ENCODE measurements at regions not wholly inside any gene's neighbourhood (a gene's known extent, or its start where the extent isn't known, plus 50 kb on each side); places are given as distances from the start of the nearest gene placed in this dataset.

- no peaks in the 10 kb centered on the region for H3K9me3 ChIP-seq
- ATAC-seq (peak; percentile 55 to 78), DNase-seq (peak; percentile 25 to 51)
- peaks cover 11% of the 10 kb centered on the region in 2 donors for H3K4me1 ChIP-seq
- H3K27me3 ChIP-seq: peaks cover 11 to 45% (median 24%) of the 10 kb centered on the region in 3 donors
- peak overlapping the region; percentile 44 to 61 (median 50) for H3K4me3 ChIP-seq
- intact Hi-C loops (cut with DNase I; ENCODE audit: low total_unique reads) (loop anchor here (5.0 kb wide), 1 partner anchor 284 kb away; no protein-coding TSS in a partner anchor), in situ Hi-C loops (cut with MboI; ENCODE audit: low sequenced_read_pairs in 4 of 4) (no loop called here)
- TF ChIP-seq CTCF (IDR thresholded peaks at IDR 0.05 in 4 of 5, conservative IDR thresholded peaks at IDR 0.05 in 1 of 5) (no peak), POLR2A (IDR thresholded peaks at IDR 0.05) (no peak)
- no peaks in the 10 kb centered on the region for H3K36me3 ChIP-seq
- H3K27ac ChIP-seq: no peak overlapping the region
Observed at GRCh38 chr12:107317751-107318555, 224.6 kb upstream of the CRY1 start.

GRCh38 chr12:107318556-107318805 lies 225.1 kb upstream of the CRY1 start:
- peak in 1 of 2 donors; percentile 14 for ATAC-seq
- no peaks in the 10 kb centered on the region for H3K36me3 ChIP-seq
- DNase-seq: no peak
- TF ChIP-seq POLR2A (IDR thresholded peaks at IDR 0.05): no peak
- TF ChIP-seq CTCF (IDR thresholded peaks at IDR 0.05 in 4 of 5, conservative IDR thresholded peaks at IDR 0.05 in 1 of 5): no peak
- in situ Hi-C loops (cut with MboI; ENCODE audit: low sequenced_read_pairs in 4 of 4) (no loop called here), intact Hi-C loops (cut with DNase I; ENCODE audit: low total_unique reads) (loop anchor here (5.0 kb wide), 1 partner anchor 284 kb away; no protein-coding TSS in a partner anchor)
- peaks cover 11% of the 10 kb centered on the region in 2 donors for H3K4me1 ChIP-seq
- H3K27me3 ChIP-seq: peaks cover 11 to 50% (median 28%) of the 10 kb centered on the region in 3 donors
- no peaks in the 10 kb centered on the region for H3K9me3 ChIP-seq
- H3K27ac ChIP-seq: no peak overlapping the region
- peak overlapping the region; percentile 44 to 61 (median 50) for H3K4me3 ChIP-seq

- Histone ChIP-seq H3K4me3 (peak overlapping the region; percentile 44 to 61 (median 50)), H3K36me3 (no peaks in the 10 kb centered on the region), H3K4me1 (peaks cover 11% of the 10 kb centered on the region in 2 donors), H3K27ac (no peak overlapping the region), H3K27me3 (peaks cover 15 to 54% (median 32%) of the 10 kb centered on the region in 3 donors), H3K9me3 (no peaks in the 10 kb centered on the region)
- ATAC-seq (peak in 1 of 2 donors; percentile 24), DNase-seq (no peak)
- TF ChIP-seq POLR2A (IDR thresholded peaks at IDR 0.05): no peak
- no peak for TF ChIP-seq CTCF (IDR thresholded peaks at IDR 0.05 in 4 of 5, conservative IDR thresholded peaks at IDR 0.05 in 1 of 5)
- in situ Hi-C loops (cut with MboI; ENCODE audit: low sequenced_read_pairs in 4 of 4) (no loop called here), intact Hi-C loops (cut with DNase I; ENCODE audit: low total_unique reads) (loop anchor here (5.0 kb wide), 1 partner anchor 283 kb away; no protein-coding TSS in a partner anchor)
Observed at GRCh38 chr12:107318806-107319532, 225.6 kb upstream of the CRY1 start.

- DNase-seq (no peak), ATAC-seq (no peak)
- no peaks in the 10 kb centered on the region for H3K36me3 ChIP-seq
- peak overlapping the region; percentile 44 to 61 (median 50) for H3K4me3 ChIP-seq
- intact Hi-C loops (cut with DNase I; ENCODE audit: low total_unique reads): loop anchor here (5.0 kb wide), 1 partner anchor 283 kb away; no protein-coding TSS in a partner anchor
- H3K27me3 ChIP-seq: peaks cover 17 to 54% (median 33%) of the 10 kb centered on the region in 3 donors
- H3K9me3 ChIP-seq: no peaks in the 10 kb centered on the region
- in situ Hi-C loops (cut with MboI; ENCODE audit: low sequenced_read_pairs in 4 of 4): no loop called here
- no peak for TF ChIP-seq POLR2A (IDR thresholded peaks at IDR 0.05)
- TF ChIP-seq CTCF (IDR thresholded peaks at IDR 0.05 in 4 of 5, conservative IDR thresholded peaks at IDR 0.05 in 1 of 5): no peak
- H3K27ac ChIP-seq: no peak overlapping the region
- peaks cover 11% of the 10 kb centered on the region in 2 donors for H3K4me1 ChIP-seq
Observed at GRCh38 chr12:107319533-107320032, 226.2 kb upstream of the CRY1 start.

Data from gastrocnemius medialis (tissue), 4 donors.